Lower leg skin (tissue), 4 donors: ENCODE measurements at regions not wholly inside any gene's neighbourhood (a gene's known extent, or its start where the extent isn't known, plus 50 kb on each side); places are given as distances from the start of the nearest gene placed in this dataset.

Experiments used
- DNase-seq, 2 donors: peaks; one replicate each; pipeline ENCODE4 v3.0.0-alpha.2; 2019; ENCODE audit warnings: low spot score in 2 of 2
- H3K4me3 ChIP-seq: fragments of 200-600 bp; sonication (generic); 2 replicates; pipeline ENCODE4 v1.5.1; 2017; ENCODE audit warnings: mild to moderate bottlenecking, low read depth; ENCODE audit not compliant: poor library complexity, severe bottlenecking
- POLR2A ChIP-seq, 2 donors: fragments of 450-650 bp; IDR thresholded peaks; one replicate each; pipeline ENCODE4 v1.6.1; 2016 to 2017; ENCODE audit warnings: antibody characterized with exemption in 2 of 2, mild to moderate bottlenecking in 1 of 2, moderate library complexity in 1 of 2
- WGBS, 2 donors: methylation state at CpG; one replicate each; pipeline ENCODE4 v1.1.5; 2018; 5-methylcytosine and 5-hydroxymethylcytosine counted together
- intact Hi-C: fragments of 100-400 bp; cut with DNase I; formaldehyde crosslinking; loops from one replicate; pipeline ENCODE4 v1.15.0; 2023; ENCODE audit warnings: low total_unique reads
- TF ChIP-seq, protein P1 (sequence below), 3 donors: fragments of 450-650 bp; IDR thresholded peaks; one replicate each; pipeline ENCODE4 v1.5.1; 2016; ENCODE audit warnings: antibody characterized with exemption in 3 of 3, mild to moderate bottlenecking in 3 of 3, moderate library complexity in 2 of 3

DNA sequence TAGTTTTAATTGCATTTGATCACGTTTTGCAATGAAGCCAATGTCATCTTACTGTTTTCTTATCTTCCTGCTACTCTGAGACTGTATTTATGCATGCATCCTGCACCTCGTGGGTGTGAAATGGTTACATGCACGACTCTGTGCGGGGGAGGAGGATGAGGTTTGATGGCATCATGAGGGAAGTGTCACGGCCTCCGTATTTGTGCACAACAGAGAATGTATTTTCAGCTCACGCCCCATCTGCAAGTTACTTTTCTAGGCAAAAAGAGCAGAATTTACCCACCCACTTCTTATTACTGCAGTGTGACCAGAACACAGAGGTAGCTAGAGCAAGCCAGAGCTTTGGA, 145.1 kb downstream of the TDRD15 start:
- no peak overlapping the region for H3K4me3 ChIP-seq
- no peak for TF ChIP-seq POLR2A (IDR thresholded peaks at IDR 0.05)
- TF ChIP-seq, protein P1, sequence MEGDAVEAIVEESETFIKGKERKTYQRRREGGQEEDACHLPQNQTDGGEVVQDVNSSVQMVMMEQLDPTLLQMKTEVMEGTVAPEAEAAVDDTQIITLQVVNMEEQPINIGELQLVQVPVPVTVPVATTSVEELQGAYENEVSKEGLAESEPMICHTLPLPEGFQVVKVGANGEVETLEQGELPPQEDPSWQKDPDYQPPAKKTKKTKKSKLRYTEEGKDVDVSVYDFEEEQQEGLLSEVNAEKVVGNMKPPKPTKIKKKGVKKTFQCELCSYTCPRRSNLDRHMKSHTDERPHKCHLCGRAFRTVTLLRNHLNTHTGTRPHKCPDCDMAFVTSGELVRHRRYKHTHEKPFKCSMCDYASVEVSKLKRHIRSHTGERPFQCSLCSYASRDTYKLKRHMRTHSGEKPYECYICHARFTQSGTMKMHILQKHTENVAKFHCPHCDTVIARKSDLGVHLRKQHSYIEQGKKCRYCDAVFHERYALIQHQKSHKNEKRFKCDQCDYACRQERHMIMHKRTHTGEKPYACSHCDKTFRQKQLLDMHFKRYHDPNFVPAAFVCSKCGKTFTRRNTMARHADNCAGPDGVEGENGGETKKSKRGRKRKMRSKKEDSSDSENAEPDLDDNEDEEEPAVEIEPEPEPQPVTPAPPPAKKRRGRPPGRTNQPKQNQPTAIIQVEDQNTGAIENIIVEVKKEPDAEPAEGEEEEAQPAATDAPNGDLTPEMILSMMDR (IDR thresholded peaks at IDR 0.05), result no peak
- 77 to 82% methylated on average over 7 of the region's 7 CpGs for WGBS, 2 donors
- DNase-seq, result peak in 1 of 2 donors; percentile 43
- intact Hi-C loops, result no loop called here

DNA sequence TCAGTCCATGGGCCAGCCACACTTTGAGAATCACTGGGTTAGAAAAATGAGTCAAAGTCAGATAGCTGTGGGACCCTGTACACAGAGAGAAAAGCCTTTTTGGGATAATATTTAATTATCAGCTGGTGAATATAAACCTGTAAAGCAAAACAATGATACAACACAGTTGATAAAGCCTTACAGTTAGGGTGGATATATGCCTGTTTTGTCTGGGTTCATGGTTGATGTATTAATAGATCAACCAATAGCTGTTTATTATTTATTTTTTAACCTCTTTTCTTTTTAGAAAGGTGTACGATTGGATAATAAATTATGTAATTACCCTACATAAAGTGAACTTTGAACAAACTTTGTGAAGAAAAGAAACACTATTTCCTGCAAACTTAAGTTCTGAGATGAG, 145.6 kb downstream of the TDRD15 start:
- TF ChIP-seq, protein P1 (IDR thresholded peaks at IDR 0.05), result no peak
- no peak for TF ChIP-seq POLR2A (IDR thresholded peaks at IDR 0.05)
- no peak overlapping the region for H3K4me3 ChIP-seq
- no peak for DNase-seq
- intact Hi-C loops, result no loop called here
- WGBS, 2 donors, result 86 to 92% methylated on average over 1 of the region's 1 CpG

DNA sequence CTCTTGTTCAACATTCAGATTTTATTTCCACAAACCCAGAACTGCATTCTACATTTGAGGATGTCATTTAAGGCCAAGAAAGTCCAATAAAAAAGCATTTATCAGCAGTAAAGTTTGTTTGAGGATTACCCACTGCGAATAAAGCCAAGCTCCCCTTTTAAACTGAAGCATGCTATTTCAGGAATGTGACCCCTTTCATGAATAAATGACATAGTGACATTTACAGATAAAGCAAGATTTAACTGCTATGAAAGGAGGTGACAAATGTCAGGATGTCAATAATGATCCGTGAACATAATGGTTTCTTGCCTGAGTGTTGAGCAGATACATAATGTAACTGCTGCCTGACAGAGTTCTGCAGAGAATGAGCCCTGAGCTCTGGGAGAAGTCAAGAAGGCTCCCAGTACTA, 146.3 kb downstream of the TDRD15 start:
- no peak overlapping the region for H3K4me3 ChIP-seq
- WGBS, 2 donors, result 88% methylated on average over 2 of the region's 2 CpGs
- DNase-seq, result no peak
- TF ChIP-seq POLR2A (IDR thresholded peaks at IDR 0.05), result no peak
- TF ChIP-seq, protein P1 (IDR thresholded peaks at IDR 0.05), result no peak
- intact Hi-C loops, result no loop called here

DNA sequence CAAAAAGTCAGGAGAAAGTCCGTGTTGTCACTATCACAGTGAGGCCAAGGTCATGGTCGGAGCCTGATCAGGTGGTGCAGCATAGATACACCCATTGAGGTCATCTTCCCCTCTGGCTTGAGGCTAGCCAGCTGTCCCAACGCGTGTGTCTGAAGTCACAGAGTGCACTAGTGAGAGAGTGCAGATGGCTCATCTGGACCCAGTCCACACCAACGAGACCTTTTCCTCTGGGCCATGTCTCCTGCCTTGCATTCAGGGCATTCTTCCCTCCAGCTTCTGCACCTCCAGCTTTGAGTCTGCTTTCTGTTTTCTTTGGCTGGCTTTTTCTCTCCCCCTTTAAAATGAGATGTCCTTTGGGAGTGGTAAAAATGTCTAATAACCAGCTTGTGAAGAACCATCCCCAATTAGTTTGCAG, 146.9 kb downstream of the TDRD15 start:
- peak in 1 of 2 donors; percentile 26 for DNase-seq
- TF ChIP-seq POLR2A (IDR thresholded peaks at IDR 0.05), result no peak
- TF ChIP-seq, protein P1 (IDR thresholded peaks at IDR 0.05), result no peak
- H3K4me3 ChIP-seq, result no peak overlapping the region
- intact Hi-C loops, result no loop called here
- WGBS, 2 donors, result 57 to 60% methylated on average over 5 of the region's 5 CpGs

DNA sequence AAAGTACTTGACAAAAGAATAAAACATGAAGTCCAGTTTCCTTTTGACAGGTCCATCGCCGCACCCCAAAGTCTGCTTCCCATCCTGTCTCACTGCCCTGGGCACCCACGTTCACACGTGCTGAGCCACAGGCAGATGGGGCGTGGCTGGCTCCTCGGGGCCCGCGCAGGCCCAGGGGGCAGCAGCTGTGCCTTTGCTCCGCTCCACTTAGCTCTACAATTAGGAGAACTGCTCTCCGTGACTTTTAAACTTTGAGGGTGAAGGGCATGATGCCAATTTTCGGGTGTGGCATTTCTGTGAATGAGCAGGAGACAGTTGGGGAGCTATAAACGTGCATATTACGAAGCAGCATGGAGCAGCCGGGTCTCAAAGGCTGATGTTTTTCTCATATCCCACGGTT, 152.4 kb downstream of the TDRD15 start:
- intact Hi-C loops, result no loop called here
- WGBS, 2 donors, result 48 to 58% methylated on average over 15 of the region's 15 CpGs
- no peak for DNase-seq
- H3K4me3 ChIP-seq, result no peak overlapping the region
- TF ChIP-seq, protein P1 (IDR thresholded peaks at IDR 0.05), result no peak
- no peak for TF ChIP-seq POLR2A (IDR thresholded peaks at IDR 0.05)
